ENCODE measurements at regions not wholly inside any gene's neighbourhood (a gene's known extent, or its start where the extent isn't known, plus 50 kb on each side); places are given as distances from the start of the nearest gene placed in this dataset.
"Not testable (repeated sequence)": the region's sequence is repeated elsewhere in the genome, so short reads cannot be mapped to it uniquely, and the experiment has no call there.

GRCh38 chr5:56382896-56383295 is 149.8 kb upstream of the ANKRD55 start:
- DNase-seq (ENCODE audit: low read depth): no peak

GRCh38 chr5:56377573-56377972 is 144.4 kb upstream of the ANKRD55 start:
- no peak for DNase-seq (ENCODE audit: low read depth)

GRCh38 chr5:56376128-56376527 is 143.0 kb upstream of the ANKRD55 start:
- no peak for DNase-seq (ENCODE audit: low read depth)

GRCh38 chr5:56375011-56375410 is 141.9 kb upstream of the ANKRD55 start:
- DNase-seq (ENCODE audit: low read depth): no peak

GRCh38 chr5:56372491-56372890 is 139.4 kb upstream of the ANKRD55 start:
- not testable (repeated sequence) for DNase-seq (ENCODE audit: low read depth)

GRCh38 chr5:56369361-56369811 is 136.3 kb upstream of the ANKRD55 start:
- no peak for DNase-seq (ENCODE audit: low read depth)

- DNase-seq (ENCODE audit: low read depth): no peak
These were observed 134.6 kb upstream of the ANKRD55 start for GRCh38 chr5:56367748-56368147.

- no peak for DNase-seq (ENCODE audit: low read depth)
These were observed 133.9 kb upstream of the ANKRD55 start for GRCh38 chr5:56366986-56367385.

GRCh38 chr5:56361398-56361797 is 128.3 kb upstream of the ANKRD55 start:
- no peak for DNase-seq (ENCODE audit: low read depth)

- no peak for DNase-seq (ENCODE audit: low read depth)
These were observed 127.7 kb upstream of the ANKRD55 start for GRCh38 chr5:56360816-56361215.

GRCh38 chr5:56359809-56360685 is 126.9 kb upstream of the ANKRD55 start:
- no peak for DNase-seq (ENCODE audit: low read depth)

GRCh38 chr5:56358703-56359681 is 125.9 kb upstream of the ANKRD55 start:
- no peak for DNase-seq (ENCODE audit: low read depth)

GRCh38 chr5:56358046-56358445 is 124.9 kb upstream of the ANKRD55 start:
- DNase-seq (ENCODE audit: low read depth): no peak

GRCh38 chr5:56357426-56357825 is 124.3 kb upstream of the ANKRD55 start:
- no peak for DNase-seq (ENCODE audit: low read depth)

- no peak for DNase-seq (ENCODE audit: low read depth)
These were observed 123.7 kb upstream of the ANKRD55 start for GRCh38 chr5:56356836-56357160.

- no peak for DNase-seq (ENCODE audit: low read depth)
These were observed 123.1 kb upstream of the ANKRD55 start for GRCh38 chr5:56356121-56356835.

- no peak for DNase-seq (ENCODE audit: low read depth)
These were observed 121.7 kb upstream of the ANKRD55 start for GRCh38 chr5:56354836-56355235.

- DNase-seq (ENCODE audit: low read depth): no peak
These were observed 119.9 kb upstream of the ANKRD55 start for GRCh38 chr5:56352808-56353590.

- DNase-seq (ENCODE audit: low read depth): no peak
These were observed 117.6 kb upstream of the ANKRD55 start for GRCh38 chr5:56350597-56351170.

- DNase-seq (ENCODE audit: low read depth): no peak
These were observed 117.0 kb upstream of the ANKRD55 start for GRCh38 chr5:56350011-56350596.

GRCh38 chr5:56349461-56349860 is 116.3 kb upstream of the ANKRD55 start:
- no peak for DNase-seq (ENCODE audit: low read depth)

Measured in activated gamma-delta T cell treated with anti-CD3 and anti-CD28 coated beads, Interleukin-2, amount 50 U/mL, for 16 hours (primary cell).